Neural crest cell (in vitro differentiated cells): ENCODE measurements at regions not wholly inside any gene's neighbourhood (a gene's known extent, or its start where the extent isn't known, plus 50 kb on each side); places are given as distances from the start of the nearest gene placed in this dataset.
A peak's percentile ranks its signal among the peaks of the same experiment; 100 is the strongest.

ENCODE experiments used
- DNase-seq: peaks from one replicate; pipeline ENCODE4 v3.0.0; 2021; ENCODE audit warnings: low read depth, mixed read lengths, low spot score
- H3K27ac Mint-ChIP-seq: one replicate; pipeline ENCODE4 v1.8.0; 2021; ENCODE audit warnings: mild to moderate bottlenecking, mixed read lengths; ENCODE audit not compliant: unreplicated experiment
- H3K27me3 Mint-ChIP-seq: 2 replicates; pipeline ENCODE4 v1.8.0; 2021; ENCODE audit warnings: low read depth, mild to moderate bottlenecking, mixed read lengths
- H3K36me3 Mint-ChIP-seq: 2 replicates; pipeline ENCODE4 v1.8.0; 2021; ENCODE audit warnings: low read depth, mild to moderate bottlenecking, mixed read lengths
- H3K4me1 Mint-ChIP-seq: 2 replicates; pipeline ENCODE4 v1.8.0; 2021; ENCODE audit warnings: mixed read lengths
- H3K4me3 Mint-ChIP-seq: one replicate; pipeline ENCODE4 v1.8.0; 2021; ENCODE audit warnings: mild to moderate bottlenecking, mixed read lengths
- H3K9me3 Mint-ChIP-seq: 2 replicates; pipeline ENCODE4 v1.8.0; 2021; ENCODE audit warnings: mixed read lengths
- TF ChIP-seq, protein P1 (sequence below): fragments of 200-600 bp; sonication (generic); conservative IDR thresholded peaks from 2 replicates; pipeline ENCODE4 v1.5.0; 2021; ENCODE audit warnings: antibody characterized with exemption, mild to moderate bottlenecking

DNA sequence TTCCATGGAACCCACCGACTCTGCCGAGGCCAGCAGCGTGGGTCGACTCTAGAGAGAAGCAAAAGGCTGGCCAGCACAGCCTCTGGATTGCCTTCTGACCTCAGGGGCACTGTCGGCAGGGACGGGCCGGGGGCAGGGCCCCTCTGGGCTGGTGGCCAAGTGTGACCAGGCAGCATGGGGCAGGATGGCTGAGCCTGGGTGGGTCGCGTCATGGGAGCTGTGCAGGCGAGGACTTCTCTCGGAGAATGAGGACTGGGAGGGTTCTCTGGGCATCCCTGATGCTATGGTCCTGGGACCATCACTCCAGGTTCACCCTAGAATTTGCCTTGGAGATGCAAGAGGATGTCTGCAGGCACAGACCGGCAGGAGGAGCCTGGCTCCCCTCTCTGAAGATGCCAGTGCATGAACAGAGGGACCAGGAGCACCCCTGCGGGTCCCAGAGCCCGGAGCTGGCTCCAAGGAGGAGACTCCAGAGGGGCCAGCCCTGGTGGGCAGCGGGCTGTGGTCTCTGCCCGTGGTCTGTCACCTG, 289.2 kb downstream of the NDUFA10 start:
- Mint-ChIP-seq H3K9me3 (no peaks in the 10 kb centered on the region), H3K27me3 (no peaks in the 10 kb centered on the region), H3K27ac (no peak overlapping the region), H3K4me1 (peaks cover 11% of the 10 kb centered on the region), H3K4me3 (no peak overlapping the region), H3K36me3 (no peaks in the 10 kb centered on the region)
- no peak for DNase-seq
- TF ChIP-seq, protein P1, sequence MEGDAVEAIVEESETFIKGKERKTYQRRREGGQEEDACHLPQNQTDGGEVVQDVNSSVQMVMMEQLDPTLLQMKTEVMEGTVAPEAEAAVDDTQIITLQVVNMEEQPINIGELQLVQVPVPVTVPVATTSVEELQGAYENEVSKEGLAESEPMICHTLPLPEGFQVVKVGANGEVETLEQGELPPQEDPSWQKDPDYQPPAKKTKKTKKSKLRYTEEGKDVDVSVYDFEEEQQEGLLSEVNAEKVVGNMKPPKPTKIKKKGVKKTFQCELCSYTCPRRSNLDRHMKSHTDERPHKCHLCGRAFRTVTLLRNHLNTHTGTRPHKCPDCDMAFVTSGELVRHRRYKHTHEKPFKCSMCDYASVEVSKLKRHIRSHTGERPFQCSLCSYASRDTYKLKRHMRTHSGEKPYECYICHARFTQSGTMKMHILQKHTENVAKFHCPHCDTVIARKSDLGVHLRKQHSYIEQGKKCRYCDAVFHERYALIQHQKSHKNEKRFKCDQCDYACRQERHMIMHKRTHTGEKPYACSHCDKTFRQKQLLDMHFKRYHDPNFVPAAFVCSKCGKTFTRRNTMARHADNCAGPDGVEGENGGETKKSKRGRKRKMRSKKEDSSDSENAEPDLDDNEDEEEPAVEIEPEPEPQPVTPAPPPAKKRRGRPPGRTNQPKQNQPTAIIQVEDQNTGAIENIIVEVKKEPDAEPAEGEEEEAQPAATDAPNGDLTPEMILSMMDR = no peak

DNA sequence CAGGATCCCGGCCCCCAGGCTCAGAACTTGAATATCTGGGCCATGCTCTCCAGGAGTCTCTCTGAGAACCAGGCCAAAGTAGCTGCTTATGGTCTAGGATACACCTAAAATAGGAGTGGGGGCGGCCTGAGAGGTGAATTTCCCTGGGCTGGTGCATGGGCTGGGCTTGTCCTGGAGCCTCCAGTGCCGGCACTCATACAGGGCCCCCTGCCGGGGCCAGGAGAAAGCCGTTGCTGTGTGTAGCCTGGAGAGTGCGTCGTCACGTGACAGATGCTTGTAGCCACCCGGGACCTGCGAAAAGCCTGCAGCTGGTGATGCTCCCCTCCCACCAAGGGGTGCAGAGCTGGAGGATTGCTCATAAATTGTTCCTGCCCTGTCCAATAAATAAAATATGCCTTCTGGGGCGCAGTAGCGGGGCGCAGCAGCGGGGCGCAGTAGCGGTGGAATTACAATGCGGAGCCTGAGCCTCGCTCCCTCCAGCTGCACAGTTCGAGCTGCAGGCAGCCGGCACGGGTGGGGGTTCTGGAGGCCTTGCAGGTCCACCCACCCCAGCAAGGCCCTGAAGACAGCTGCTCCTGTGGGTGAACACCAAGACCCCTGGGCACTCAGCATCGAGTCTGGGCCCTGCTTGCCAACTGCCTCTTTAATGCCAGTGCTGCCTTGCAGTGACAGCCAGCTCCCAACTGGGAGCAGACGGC, 289.9 kb downstream of the NDUFA10 start:
- TF ChIP-seq, protein P1 = peak; percentile 40
- peak; percentile 52 for DNase-seq
- Mint-ChIP-seq H3K27ac (no peak overlapping the region), H3K36me3 (no peaks in the 10 kb centered on the region), H3K9me3 (no peaks in the 10 kb centered on the region), H3K4me3 (no peak overlapping the region), H3K4me1 (peaks cover 11% of the 10 kb centered on the region), H3K27me3 (no peaks in the 10 kb centered on the region)

DNA sequence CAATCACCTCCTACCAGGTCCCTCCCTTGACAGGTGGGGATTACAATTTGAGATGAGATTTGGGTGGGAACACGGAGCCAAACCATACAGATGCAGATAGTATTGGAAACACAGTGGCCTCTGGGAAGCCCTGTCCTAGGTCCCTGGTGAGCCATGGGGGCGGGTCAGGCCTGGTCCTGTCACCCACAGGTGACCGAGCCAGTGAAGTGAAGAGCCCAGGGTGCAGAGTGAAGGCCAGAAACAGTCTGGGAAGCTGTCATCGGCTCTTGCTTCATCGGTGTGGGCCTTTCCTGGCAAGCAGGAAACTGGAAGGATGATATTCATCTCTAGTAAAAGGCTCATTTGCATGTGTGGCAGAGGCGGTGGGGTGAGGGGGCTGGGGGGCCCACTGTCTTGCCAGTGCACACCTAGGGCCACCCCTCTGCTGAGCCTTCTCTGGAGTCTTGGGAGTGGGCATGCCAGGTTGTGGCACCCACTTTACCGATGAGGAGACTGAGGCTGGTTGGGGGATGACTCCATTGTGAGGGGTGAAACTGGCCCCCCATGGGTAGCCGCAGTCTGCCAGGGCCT, 290.6 kb downstream of the NDUFA10 start:
- no peak overlapping the region for H3K4me3 Mint-ChIP-seq
- H3K27ac Mint-ChIP-seq = no peak overlapping the region
- H3K36me3 Mint-ChIP-seq = no peaks in the 10 kb centered on the region
- no peaks in the 10 kb centered on the region for H3K9me3 Mint-ChIP-seq
- DNase-seq = no peak
- TF ChIP-seq, protein P1 = no peak
- H3K27me3 Mint-ChIP-seq = no peaks in the 10 kb centered on the region
- H3K4me1 Mint-ChIP-seq = peaks cover 11% of the 10 kb centered on the region

DNA sequence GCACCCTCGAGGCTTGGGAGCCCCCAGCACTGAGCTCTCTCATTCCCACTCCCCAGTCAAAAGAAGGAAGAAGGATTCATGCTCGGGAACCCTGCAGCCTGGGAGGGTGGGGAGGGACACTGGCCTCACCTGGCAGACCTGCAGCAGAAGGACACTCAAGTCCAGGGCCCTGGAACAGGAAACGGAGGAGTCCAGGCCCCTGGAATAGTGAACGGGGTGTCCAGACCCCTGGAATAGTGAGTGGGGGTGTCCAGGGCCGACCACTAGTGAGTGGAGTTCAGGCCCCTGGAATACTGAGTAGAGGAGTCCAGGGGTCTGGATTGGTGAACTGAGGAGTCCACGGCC, 292.5 kb downstream of the NDUFA10 start:
- TF ChIP-seq, protein P1 = no peak
- no peak for DNase-seq
- Mint-ChIP-seq H3K27me3 (no peaks in the 10 kb centered on the region), H3K36me3 (no peaks in the 10 kb centered on the region), H3K4me1 (peaks cover 20% of the 10 kb centered on the region), H3K9me3 (no peaks in the 10 kb centered on the region), H3K4me3 (no peak overlapping the region), H3K27ac (no peak overlapping the region)

DNA sequence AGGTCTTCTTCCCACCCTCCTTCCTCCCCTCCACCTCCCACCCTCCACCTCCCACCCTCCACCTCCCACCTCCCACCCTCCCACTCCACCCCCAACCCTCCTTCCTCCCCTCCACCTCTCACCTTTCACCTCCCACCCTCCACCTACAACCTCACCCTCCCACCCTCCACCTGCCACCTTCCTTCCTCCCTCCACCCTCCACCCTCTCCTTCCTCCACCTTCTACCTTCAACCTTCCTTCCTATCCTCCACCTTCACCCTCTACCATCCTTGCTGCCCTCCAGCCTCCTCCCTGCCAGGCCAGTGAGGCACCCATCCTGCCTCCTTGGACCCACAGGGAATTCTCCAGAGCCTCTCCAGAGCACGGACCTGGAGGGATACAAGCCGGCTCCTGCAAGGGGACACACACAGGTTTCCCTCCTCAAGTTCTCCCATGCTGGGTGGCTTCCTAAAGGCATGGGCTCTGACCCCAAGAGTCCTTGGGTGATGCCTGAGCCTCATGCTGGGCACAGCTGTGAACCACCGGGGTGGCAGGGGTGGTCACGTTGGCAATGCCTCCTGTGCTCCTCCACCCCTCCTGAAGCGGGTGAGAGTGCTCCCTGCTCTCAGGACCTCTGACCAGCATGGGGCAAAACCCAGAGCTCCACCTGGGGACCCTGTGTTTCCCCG, 293.0 kb downstream of the NDUFA10 start:
- no peaks in the 10 kb centered on the region for H3K36me3 Mint-ChIP-seq
- DNase-seq = no peak
- H3K9me3 Mint-ChIP-seq = no peaks in the 10 kb centered on the region
- peaks cover 20% of the 10 kb centered on the region for H3K4me1 Mint-ChIP-seq
- TF ChIP-seq, protein P1 = no peak
- H3K27me3 Mint-ChIP-seq = no peaks in the 10 kb centered on the region
- no peak overlapping the region for H3K4me3 Mint-ChIP-seq
- no peak overlapping the region for H3K27ac Mint-ChIP-seq
